GM12872 (cell line): ENCODE measurements at regions not wholly inside any gene's neighbourhood (a gene's known extent, or its start where the extent isn't known, plus 50 kb on each side); places are given as distances from the start of the nearest gene placed in this dataset.

Source experiments
- TF ChIP-seq, protein P1 (sequence below): IDR thresholded peaks from 3 replicates; pipeline ENCODE4 v1.5.1; 2011; ENCODE audit warnings: low read depth, mild to moderate bottlenecking, low read length, moderate library complexity; ENCODE audit not compliant: insufficient read depth

DNA sequence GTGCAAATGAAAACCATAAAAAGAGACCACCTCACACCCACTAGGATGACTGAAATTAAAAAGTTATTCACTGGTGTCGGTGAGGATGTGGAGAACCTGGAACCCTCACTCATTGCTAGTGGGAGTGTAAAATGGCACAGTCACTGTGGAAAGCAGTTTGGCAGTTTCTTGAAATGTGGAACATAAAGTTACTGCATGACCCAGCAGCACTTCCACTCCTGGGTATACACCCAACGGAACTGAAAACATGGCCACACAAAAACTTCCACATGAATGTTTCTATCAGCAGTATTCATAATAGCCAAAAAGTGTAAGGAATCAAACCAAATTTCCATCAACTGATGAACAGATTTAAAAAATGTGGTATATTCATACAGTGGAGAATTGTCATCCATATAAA lies 65.1 kb upstream of the SLC66A3 start:
- TF ChIP-seq, protein P1, sequence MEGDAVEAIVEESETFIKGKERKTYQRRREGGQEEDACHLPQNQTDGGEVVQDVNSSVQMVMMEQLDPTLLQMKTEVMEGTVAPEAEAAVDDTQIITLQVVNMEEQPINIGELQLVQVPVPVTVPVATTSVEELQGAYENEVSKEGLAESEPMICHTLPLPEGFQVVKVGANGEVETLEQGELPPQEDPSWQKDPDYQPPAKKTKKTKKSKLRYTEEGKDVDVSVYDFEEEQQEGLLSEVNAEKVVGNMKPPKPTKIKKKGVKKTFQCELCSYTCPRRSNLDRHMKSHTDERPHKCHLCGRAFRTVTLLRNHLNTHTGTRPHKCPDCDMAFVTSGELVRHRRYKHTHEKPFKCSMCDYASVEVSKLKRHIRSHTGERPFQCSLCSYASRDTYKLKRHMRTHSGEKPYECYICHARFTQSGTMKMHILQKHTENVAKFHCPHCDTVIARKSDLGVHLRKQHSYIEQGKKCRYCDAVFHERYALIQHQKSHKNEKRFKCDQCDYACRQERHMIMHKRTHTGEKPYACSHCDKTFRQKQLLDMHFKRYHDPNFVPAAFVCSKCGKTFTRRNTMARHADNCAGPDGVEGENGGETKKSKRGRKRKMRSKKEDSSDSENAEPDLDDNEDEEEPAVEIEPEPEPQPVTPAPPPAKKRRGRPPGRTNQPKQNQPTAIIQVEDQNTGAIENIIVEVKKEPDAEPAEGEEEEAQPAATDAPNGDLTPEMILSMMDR, result no peak

DNA sequence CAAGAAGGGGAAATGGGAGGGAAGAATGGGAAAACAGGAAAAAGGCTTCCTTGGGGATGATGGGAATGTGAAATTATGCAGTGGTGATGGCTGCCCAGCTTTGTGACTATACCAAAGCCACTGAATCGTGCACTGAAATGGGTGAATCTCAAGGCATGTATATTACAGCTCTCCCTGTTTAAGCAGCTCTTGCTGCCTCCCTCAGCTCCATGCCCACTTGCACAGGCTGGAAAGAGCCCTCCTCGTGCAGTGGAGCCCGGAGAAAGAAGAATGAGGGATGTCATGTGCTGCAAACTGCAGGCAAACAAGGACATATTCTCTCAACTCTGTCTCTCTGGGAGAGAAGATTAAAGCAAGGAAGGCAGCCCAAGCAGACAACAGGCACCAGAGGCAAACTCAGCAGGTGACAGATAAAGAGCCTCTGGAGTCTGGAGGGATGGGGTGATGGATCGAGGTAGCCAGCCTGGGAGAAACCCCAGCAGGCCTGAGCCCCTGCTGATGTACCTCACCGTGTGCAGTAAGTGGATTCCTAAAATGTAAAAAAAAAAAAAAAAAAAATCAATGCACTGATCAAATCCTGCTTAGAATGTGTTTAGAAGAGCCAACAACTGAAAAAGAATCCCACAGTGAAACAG lies 62.4 kb upstream of the SLC66A3 start:
- TF ChIP-seq, protein P1, result no peak

DNA sequence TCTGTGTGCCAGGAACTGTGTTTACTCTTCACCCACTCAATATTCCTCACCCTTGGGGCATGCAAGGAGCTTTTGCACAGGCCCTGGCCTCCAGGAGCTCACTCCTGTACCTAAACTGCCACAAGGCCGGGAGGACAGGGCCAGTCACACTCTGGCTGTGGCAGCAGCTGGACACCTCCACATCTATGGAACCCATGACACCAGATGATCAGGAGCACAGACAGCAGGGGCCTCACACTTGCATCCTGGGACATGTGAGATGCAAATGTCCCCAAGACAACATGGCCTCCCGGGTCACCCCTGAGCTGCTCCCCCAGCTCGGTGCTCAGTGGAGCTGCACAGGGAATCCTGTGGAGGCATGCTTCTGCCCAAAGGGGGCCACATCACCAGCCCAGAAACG lies 61.8 kb upstream of the SLC66A3 start:
- TF ChIP-seq, protein P1, result no peak

DNA sequence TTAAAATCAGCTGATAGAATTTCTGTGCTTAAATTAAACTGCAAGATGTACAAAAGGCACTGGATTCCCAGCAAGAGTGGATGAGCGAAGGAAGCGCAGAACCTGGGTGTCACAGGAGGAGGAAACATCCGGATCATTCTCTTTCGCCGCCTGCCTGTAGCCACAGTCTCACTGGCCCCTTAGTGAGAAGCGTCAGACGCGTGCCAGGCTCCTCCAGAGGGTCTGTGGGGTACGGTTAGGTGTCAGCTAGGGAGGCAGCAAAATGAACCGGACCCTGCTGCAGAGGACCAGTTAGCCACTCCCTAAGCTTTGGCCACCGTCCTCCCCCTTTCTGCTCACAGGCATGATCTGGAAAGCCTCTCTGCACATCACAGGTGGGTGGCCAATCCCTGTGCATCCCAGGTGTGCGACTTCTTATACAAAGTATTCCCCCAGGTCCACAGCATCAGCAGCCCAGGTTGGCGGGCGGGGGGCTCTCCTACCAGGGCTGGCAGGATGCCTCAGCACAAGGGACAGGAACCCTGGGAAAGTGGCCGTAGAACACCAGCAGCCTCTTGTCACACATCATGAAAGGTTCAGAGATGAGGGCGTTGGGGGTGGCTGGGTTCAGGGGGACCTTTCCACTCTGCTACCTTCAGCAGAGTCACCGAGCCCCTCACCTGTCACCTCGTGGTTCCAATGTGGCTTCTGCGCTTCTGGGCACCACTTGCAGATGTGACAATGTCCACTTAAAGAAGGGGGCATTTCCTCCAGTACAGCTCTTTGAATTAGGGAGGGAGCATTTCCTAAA lies 61.1 kb upstream of the SLC66A3 start:
- TF ChIP-seq, protein P1, result no peak

DNA sequence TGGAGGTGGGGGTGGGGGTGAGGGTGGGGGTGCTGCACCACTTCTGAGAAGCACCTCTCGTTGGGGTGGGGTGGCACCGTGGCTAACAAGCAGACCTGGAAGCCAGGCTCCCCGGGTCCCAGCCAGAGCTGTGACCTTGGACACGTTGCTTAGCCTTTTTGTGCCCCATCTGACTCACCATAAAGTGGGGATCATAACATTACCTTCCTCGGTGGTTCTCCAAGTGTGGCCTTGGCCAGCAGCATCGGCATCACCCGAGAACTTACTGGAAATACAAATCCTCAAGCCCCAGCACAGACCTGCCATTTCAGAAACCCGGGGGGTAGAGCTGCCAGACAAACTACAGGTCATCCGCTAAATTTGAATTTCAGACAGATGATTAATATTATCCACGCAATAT lies 58.7 kb upstream of the SLC66A3 start:
- TF ChIP-seq, protein P1, result no peak

DNA sequence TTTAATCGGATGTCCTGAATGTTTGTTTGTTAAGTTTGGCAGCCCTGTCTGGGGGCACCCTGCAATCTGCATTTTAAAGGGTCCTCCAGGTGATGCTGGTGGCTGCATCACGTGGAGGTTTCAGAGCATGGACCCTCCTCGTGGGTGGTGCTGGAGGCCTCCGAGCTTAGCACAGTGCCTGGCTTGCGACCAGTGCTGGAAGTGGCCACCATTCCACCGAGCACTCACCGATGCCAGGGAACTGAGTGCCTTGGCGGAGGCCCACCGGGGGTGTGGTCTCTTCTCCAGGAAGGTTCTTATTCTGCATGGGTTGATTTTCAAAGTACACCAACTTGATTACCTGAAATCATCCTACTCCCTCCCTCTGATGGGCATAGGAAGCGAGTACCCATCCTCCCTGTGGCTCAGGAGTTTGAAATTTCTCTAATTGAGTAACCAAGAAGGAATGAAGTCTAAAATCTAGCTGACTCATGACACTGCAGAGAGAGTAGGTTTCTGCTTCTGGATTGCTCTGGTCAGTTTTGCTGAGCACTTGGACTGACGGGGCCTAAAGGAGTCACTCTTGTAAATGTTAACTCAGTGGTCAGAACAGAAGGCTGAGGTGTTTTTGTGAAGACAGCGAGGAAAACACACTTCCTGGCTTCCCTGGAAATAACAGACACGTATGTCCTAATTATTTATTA lies 58.1 kb upstream of the SLC66A3 start:
- TF ChIP-seq, protein P1, result no peak

DNA sequence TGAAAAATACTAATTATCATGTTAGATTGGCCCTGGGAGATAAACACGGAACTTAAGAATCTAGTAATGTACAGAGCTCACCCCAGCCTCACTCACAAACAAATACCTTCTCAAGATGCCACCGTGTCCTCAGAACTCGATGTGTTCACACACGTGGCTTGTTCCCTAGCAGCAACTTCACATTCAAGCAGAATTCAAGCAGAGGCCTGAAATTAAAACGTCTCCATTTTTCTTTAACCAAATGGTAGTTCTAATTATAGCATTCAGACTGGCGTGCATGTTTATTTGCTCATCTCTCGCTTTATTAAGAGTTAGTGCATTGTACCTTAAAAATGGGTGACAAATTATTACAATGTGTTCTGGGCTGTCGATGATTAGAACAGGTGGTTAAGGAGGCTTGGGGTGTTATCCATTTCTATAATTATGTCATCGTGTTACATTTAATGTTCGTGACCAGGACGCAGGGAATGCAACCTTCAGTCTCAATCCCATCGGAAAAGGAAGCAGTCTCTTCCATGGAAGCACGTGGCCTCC lies 57.3 kb upstream of the SLC66A3 start:
- TF ChIP-seq, protein P1, result no peak
